ENCODE measurements at regions not wholly inside any gene's neighbourhood (a gene's known extent, or its start where the extent isn't known, plus 50 kb on each side); places are given as distances from the start of the nearest gene placed in this dataset.
"Not testable (repeated sequence)": the region's sequence is repeated elsewhere in the genome, so short reads cannot be mapped to it uniquely, and the experiment has no call there.

- no peak for DNase-seq (ENCODE audit: low read depth in 2 of 2)
These were observed 180.6 kb downstream of the FAM43A start for GRCh38 chr3:194866236-194866635.

DNA sequence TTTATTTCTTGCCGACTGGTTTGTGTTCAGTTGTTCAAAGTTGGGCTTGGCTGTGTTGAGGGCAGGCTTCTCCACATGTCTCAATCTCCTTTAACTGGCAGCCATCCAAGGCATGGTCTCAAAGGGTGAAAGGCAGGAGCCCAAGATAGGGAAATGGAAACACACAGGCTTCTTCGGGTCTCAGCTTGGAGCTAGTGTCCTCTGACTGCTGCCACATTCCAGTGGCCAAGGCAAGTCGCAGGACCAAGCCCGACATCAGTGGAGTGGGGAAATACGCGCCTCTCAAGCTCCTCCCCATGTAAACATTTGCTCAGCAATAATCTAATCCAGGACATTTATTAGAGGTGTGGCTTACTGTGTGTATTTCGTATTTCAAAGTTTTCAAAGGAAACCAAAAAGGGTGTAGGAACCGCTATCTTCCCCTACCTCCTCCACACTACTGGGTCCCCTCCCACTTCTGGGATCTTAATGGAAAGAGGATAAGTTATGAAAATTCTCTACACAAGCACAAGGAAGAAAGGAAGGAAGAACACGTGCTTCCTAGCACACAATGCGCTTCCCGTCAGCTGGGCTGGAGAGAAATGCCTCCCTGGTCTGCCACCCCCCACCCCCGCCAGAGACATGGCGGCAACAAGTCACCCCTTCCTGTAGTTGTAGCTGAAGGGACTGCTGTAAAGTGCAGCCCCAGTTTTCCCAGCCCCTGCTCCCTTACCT lies 181.7 kb downstream of the FAM43A start:
- DNase-seq (ENCODE audit: low read depth in 2 of 2): no peak

GRCh38 chr3:194868831-194869230 lies 183.1 kb downstream of the FAM43A start:
- no peak for DNase-seq (ENCODE audit: low read depth in 2 of 2)

DNA sequence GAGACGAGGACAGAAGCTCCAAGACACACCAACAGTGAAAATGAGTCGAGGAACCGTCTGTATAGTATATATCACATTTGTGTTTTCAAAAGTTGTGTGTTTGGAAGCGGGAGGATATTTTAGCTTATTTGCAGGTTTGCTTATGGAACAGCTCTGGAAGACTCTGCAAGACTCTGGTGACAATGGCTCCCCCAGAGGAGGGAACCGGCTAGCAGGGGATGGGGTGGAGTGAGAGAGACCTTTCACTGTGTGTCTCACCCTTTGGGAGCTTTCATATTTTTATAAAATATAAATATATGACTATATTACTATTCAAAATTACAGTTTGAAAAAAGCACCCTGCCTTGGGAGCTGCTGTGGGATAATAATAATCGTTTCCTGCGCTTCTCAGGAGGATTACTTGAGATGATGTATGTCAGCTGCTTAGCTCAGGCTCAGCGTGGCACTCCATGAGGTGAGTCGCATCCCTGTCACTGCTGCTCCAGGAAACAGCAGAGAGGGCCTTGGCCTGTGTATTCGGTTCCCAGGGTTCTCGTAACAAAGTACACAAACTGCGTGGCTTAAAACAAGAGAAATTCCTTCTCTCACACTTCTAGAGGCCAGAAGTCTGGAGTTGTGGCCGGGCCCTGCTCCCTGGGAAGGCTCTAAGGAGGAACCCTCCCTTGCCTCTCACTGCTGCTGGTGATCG lies 183.9 kb downstream of the FAM43A start:
- no peak for DNase-seq (ENCODE audit: low read depth in 2 of 2)

GRCh38 chr3:194870394-194871110 lies 184.9 kb downstream of the FAM43A start:
- DNase-seq (ENCODE audit: low read depth in 2 of 2): no peak

DNA sequence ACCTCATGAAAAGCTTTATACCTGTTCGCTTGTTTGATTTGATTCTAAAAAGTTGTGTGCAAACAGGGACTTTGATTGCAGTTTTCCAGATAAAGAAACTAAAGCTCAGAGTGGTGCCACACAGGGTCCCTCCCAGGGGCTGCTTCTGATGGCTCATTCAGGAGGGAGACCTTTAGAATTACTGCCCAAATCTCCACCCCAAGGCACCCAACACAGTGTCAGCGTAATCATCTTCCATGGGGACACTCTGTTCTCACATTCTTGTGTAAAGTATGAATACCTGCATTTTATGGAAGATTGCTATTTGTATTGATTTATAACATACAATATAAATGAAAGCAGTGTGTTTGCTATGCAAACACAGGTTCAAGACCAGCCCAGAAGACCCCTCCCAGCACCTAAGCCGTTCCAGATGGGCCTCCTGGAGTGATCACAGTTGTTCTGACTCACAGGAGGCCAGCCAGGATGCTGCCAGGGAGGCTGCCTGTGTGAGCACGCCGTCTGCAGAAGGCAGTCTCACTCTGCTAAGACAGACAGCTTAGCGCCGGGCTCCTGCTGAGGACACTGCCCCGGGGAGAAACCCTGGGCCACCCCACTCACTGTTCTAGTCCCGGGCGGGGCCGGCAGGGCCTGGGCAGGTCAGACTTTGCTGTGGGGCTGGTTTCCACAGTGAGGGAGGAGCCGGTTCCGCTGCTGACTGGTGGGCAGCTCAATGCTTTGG lies 185.6 kb downstream of the FAM43A start:
- DNase-seq (ENCODE audit: low read depth in 2 of 2): no peak

DNA sequence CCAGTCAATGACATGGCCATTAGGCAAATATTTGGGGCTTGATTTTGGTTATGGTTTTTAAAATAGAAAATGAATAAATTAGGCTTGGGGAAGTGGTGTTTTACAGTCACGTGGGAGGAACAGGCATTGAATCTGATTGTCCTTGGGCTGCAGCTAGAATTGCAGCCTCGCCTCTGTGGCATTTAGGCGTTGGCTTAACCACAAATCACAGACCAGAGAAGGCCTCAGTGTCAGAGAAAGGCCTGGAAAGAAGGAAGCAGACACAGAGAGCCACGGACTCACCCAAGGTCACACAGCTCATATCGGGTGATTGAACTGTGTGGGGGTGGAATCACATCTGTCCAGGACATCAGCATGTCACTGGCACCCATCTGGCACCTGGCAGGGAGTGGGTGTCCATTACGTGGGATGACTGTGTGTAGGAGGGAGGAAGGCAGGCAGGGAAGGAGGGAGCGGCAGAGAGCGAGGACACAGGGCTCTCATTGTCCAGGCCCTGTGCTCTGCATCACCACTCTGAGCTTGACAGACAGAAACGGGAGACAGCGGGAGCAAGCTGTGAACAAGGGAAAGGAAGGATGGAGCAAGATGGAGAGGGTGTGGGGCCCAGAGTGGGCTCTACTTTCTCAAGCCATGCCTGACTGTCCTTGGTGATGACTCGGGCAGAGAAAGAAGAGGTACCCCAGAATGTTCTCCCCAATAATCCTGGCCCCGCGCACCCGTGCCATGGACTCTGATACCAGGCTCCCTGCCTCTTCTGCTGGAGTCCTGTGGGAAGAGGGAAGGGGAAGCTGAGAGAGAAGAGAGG lies 186.4 kb downstream of the FAM43A start:
- no peak for DNase-seq (ENCODE audit: low read depth in 2 of 2)

GRCh38 chr3:194872669-194872977 lies 186.9 kb downstream of the FAM43A start:
- no peak for DNase-seq (ENCODE audit: low read depth in 2 of 2)

DNA sequence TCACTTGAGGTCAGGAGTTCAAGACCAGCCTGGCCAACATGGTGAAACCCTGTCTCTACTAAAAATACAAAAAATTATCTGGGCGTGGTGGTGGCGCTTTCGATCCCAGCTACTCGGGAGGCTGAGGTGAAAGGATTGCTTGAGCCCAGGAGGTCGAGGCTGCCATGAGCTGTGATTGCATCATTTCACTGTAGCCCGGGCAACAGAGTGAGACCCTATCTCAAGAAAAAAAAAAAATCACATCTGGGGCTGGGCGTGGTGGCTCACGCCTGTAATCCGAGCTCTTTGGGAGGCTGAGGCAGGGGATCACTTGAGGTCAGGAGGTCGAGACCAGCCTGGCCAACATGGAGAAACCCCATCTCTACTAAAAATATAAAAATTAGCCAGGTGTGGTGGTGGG lies 187.8 kb downstream of the FAM43A start:
- DNase-seq (ENCODE audit: low read depth in 2 of 2): not testable (repeated sequence)

DNA sequence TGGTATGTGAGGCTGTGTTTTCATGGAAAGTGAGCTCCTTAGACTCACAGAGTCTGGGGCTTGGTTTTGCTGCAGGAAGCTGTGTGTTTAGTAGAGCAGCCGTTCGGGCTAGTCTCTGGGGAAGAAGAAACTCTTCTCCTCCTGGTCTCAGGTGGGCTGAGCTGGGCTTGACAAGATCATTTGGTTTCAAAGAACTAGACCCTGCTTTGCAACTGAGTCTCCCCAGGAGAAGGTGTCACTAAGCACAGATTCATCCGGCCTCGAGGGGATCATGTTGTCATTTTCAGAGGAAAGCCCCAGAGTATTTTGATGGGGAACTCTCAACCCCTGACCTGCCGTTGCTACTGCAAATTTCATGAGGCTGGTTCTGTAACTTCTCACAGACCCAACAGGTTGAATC lies 188.5 kb downstream of the FAM43A start:
- no peak for DNase-seq (ENCODE audit: low read depth in 2 of 2)

DNA sequence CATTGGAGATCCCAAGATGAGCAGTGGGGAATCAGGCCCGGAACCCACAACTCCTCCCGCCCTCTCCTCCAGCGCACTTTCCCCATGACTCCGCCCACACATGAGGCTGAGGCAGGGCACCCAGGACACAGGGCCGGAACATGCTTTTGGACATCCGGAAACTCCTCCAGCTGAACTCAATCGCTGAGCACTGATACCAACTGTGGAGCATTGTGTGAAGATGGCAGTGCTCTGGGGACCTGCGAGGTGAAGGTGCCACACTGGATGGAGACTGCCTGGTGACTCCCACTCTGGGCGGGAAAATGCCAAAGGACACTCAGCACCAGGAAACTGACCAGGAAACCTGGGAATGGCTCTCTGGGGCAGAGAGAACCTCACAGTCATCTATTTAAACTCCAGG lies 189.1 kb downstream of the FAM43A start:
- DNase-seq (ENCODE audit: low read depth in 2 of 2): no peak

- DNase-seq (ENCODE audit: low read depth in 2 of 2): no peak
These were observed 190.1 kb downstream of the FAM43A start for GRCh38 chr3:194875581-194876402.

DNA sequence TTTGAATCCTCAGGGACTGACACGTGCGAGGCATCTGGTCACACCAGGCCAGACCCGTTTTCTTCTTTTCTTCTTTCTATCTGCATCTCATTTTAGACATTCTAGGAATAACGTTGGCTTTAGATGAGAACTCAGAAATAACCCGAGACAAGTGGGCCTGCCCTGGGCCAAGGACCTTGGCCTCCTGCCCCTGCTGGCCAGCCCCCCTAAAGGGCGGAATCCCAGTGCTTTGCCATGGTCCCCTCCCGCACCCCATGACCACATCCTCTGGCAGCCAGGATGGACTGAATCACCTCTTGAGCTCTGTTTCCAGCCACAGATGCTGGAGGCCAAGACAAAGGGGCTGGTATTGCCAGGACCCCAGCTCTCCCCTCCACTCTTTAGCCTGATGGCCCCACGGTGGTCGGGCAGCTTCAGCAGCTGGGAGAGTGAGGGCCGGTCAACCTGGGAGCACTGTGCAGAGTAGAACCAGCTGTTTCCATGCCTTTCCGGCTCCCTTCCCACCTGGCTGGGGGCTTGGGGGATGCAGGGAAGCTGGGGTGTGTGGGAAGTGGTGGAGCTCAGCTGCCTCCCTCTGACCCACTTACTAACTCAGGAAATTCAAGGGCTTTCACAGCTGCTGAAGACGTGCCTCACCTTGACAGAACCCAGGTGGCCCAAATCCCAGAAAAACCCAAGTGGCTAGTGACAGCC lies 190.9 kb downstream of the FAM43A start:
- no peak for DNase-seq (ENCODE audit: low read depth in 2 of 2)

DNA sequence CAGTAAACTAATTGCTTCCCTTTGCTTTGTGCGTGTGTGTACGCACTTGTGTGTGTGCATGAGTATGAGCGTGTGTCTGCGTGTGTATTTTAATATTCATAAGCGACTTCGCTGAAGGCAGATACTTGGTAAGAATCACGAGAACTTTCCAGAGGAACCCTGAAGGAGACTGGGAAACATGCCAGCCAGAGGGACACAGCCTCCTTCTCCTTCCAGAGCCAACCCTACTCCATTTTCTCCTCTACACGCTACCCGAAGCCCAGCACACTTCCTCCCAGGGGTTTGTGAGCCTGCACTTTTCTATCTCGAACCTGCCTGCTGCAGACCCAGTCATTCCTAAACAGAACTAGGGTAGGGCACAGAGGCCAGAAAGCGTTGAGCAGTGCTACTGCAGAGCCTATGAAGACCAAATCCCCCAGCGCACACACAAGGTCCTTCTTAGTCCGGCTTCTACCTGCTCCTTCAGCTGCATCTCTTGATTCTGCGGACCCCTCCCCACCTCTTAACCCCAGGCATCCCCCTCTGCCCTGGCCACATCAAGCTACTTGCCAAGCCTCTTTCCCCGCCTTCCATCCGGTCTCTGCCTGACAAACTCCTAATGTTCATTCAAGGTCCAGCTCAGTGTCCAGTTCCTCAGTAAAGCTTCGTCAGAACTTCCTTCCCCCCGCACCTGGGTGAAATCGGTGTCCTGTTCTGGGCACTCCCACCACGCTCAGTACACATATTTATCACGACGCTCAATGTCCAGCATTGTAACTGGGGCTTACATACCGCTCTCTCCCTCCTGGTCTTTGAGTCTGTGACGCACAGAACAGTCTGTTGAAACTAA lies 191.8 kb downstream of the FAM43A start:
- DNase-seq (ENCODE audit: low read depth in 2 of 2): no peak

DNA sequence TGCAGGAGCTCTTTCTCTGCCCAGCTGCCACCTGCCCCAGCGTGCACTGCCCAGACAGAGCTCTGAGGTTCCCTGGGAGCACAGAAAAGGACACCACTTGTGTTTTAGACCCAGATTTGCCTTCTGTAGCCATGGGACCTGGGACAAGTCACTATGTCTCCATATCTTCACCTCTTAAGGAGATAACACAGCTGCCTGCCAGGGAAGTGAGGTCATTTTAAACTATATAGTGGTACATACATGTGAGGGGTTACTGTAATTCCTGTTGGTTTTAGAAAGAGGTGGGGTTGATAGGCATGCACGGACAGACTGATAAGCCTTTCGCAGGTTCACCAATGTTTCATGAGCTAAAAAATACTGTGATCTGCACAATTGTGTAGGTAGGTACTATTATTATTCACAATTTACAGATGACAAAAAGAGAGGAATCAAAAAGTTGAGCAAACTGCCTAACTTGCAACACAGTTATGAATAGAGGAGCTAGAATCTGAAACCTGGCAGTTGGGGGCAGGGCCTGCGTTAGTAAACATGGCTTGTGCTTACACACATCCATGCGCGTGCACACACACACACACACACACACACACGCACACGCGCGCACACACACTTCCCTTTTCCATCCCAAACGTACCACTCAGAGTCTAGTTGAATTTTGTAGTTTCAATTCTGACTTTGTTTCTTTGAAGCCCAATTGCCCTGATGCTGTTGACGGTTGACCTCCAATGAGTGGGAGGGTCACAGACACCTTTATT lies 193.6 kb downstream of the FAM43A start:
- DNase-seq (ENCODE audit: low read depth in 2 of 2): no peak

DNA sequence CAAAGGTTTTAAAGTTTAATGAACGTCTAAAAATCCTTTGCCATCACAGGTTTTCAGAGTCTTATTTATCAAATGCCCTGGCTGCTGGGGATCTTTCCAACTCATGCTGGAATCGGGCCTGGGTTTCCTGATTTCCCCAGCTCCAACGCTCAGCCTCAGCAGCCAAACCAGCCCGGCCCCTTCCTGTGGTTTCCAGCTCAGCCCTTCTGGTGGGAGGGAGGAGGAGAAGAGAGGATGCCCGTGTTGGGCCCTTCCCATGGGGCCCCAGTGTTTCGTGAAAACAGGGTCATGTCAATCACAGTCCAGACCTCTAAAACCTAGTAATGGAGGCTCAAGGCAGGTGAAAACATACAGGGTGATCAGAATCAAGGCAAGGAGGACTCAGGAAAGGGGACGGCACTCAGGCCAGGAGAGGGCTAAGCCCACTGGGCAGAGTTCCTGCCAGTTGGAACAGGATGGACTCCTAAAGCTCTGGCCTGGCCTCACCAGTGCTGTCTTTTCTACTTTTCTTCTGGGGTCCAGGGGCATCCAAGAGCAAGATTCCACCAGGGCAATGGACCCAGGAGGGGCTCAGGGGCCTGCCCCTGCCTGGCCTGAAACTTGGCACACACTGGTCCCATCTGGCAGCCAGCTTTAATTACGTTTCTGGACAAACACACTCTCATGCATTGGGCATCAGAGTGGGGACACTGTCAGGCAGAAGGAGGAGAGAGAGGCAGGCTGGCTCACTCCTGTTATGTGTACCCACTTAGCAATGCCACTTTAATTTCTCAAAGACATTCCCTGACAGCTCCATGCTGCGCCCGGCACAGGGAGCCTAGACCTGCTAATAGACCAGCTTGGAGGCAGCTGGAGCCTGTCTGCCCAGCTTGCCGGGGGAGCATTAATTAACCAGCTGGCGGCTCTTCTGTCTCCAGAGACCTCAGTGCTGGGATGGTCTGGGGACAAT lies 194.6 kb downstream of the FAM43A start:
- no peak for DNase-seq (ENCODE audit: low read depth in 2 of 2)

All from stimulated activated CD4-positive, alpha-beta T cell treated with anti-CD3 and anti-CD28 coated beads, Interleukin-4, amount 100 ng/mL, for 48 hours (primary cell).